NB4 (cell line): ENCODE measurements at regions not wholly inside any gene's neighbourhood (a gene's known extent, or its start where the extent isn't known, plus 50 kb on each side); places are given as distances from the start of the nearest gene placed in this dataset.
"Not testable (repeated sequence)": the region's sequence is repeated elsewhere in the genome, so short reads cannot be mapped to it uniquely, and the experiment has no call there.

ENCODE experiments used
- DNase-seq: peaks from one replicate; pipeline ENCODE4 v3.0.0; 2010; ENCODE audit warnings: low read depth
- H3K4me3 ChIP-seq: one replicate; pipeline ENCODE4 v1.5.1; 2011; ENCODE audit warnings: mild to moderate bottlenecking, low read depth, low read length, moderate library complexity
- MYC ChIP-seq: IDR thresholded peaks from 2 replicates; pipeline ENCODE4 v1.6.1; 2011; ENCODE audit warnings: low read depth, low read length
- POLR2A ChIP-seq: IDR thresholded peaks from 2 replicates; pipeline ENCODE4 v1.6.1; 2011; ENCODE audit warnings: mild to moderate bottlenecking; ENCODE audit not compliant: insufficient read length; ENCODE audit errors: extremely low read depth
- TF ChIP-seq, protein P1 (sequence below): IDR thresholded peaks from 2 replicates; pipeline ENCODE4 v1.6.1; 2011; ENCODE audit warnings: low read depth, low read length
- TF ChIP-seq, protein P2 (sequence below): IDR thresholded peaks from one replicate; pipeline ENCODE4 v1.5.1; 2012; ENCODE audit warnings: low read depth, low read length

DNA sequence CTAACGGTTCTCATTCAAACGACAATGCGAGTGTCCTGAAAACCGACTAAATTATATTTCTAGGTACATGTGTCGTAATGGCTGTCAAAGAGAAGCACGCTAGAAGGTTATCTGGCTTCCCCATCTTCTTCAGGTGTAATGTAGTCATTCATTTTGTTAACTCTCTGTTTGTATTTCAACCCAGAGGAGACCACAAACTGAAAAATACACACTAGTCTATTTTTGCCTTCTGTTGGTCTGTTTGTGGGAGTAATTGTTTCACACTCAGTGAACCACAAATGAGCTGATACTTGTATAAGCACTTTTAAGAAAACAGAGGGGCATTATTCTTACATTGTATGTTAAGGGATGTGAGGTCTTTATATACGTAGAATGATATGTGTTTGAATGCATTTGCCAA is 305.9 kb downstream of the GATA3 start:
- TF ChIP-seq POLR2A: no peak
- TF ChIP-seq, protein P1, sequence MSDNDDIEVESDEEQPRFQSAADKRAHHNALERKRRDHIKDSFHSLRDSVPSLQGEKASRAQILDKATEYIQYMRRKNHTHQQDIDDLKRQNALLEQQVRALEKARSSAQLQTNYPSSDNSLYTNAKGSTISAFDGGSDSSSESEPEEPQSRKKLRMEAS: no peak
- TF ChIP-seq MYC: no peak
- no peak for DNase-seq
- no peak overlapping the region for H3K4me3 ChIP-seq

DNA sequence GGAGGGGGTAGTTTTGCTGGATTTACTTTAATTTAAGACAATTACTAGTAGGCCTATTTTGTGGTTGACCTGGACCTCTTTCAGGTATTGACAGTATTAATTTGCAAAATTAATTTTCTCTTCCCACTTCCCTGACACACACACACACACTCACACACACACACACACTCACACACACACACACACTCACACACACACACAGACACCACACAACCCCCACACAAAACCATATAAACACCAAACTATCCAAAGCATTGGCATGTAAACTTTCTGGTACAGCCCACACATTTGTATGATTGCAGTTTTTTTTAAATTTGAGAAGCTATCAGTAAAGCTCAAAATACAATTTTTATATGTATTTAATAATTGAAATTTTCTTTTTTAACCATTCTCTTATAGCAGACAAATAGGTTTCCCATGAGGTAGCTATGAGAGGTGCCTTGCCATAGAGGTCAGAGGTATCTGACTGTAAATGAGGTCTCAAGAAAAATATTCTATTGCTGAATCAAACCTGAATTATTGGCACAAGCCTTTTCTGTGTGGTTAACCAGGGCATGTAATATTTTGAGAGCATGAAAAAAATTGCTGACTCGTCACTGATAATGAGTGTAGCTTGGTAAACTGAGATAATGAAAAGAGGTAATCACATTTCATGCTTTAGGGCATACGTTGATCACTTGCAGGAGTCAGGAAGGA is 306.5 kb downstream of the GATA3 start:
- H3K4me3 ChIP-seq: no peak overlapping the region
- DNase-seq: no peak
- TF ChIP-seq, protein P2, sequence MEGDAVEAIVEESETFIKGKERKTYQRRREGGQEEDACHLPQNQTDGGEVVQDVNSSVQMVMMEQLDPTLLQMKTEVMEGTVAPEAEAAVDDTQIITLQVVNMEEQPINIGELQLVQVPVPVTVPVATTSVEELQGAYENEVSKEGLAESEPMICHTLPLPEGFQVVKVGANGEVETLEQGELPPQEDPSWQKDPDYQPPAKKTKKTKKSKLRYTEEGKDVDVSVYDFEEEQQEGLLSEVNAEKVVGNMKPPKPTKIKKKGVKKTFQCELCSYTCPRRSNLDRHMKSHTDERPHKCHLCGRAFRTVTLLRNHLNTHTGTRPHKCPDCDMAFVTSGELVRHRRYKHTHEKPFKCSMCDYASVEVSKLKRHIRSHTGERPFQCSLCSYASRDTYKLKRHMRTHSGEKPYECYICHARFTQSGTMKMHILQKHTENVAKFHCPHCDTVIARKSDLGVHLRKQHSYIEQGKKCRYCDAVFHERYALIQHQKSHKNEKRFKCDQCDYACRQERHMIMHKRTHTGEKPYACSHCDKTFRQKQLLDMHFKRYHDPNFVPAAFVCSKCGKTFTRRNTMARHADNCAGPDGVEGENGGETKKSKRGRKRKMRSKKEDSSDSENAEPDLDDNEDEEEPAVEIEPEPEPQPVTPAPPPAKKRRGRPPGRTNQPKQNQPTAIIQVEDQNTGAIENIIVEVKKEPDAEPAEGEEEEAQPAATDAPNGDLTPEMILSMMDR: no peak
- no peak for TF ChIP-seq MYC
- TF ChIP-seq, protein P1: no peak
- TF ChIP-seq POLR2A: no peak

DNA sequence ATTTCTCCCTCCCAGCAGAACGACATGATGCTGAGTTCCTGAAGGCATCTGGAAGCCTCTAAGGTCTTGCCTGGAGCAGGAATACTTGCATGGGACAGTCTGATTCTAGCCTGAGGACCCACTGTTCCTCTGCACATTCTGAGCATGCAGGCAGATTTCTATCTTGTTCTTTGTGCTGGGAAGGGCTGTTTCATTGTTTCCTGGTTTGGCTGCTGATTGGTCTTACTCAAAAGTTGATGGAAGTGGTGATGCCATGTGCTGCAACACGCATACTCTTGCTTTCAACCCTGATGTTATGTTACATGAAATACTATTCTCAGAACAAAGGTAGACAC is 307.0 kb downstream of the GATA3 start:
- no peak for TF ChIP-seq POLR2A
- TF ChIP-seq, protein P1: no peak
- TF ChIP-seq, protein P2: no peak
- no peak for TF ChIP-seq MYC
- H3K4me3 ChIP-seq: no peak overlapping the region
- DNase-seq: no peak

DNA sequence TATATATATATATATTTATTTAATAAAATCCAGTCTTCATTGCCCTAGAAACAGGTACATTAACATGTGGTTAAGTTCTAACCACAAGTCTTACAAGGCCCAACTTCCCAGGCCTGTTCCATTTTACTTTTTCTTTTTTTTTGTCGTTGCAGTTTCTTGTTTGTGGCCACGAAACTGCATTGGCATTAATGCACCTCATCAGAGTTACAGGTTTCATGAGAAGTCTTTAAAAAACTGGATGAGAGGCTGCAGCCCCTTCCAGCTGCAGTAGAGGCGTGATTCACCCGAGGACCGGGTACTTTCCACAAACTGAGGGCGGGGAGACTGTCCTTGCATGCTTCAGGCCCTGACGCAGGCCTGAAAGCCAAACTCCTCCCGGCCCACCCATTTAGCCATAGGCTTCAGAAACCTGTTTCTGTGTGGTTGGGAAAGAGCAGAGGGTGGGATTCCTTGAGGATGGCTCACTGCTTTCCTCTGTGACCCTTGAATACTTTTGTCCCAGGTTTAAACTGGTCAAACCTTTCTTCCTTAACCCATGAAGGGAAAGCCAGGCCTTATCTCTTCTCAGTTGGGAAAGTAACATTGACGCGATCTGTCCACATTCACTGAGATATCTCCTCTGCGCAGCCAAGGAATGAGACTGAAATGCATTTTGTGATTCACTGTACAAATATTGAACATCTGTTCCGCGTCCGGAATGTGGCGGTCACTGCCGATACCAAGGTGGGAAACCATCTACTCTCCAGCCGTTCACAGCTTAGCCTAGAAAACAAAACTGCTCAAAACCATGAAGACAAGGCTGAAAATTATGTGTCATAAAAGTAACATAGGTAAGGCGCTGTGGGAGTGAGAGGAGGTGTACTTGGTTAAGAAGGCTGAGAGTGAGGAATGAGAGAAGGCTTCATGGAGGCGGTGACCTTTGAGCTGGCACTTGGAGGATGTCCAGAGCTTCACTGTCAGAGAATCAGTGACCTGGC is 311.7 kb downstream of the GATA3 start:
- DNase-seq: no peak
- no peak overlapping the region for H3K4me3 ChIP-seq
- TF ChIP-seq, protein P2: no peak
- TF ChIP-seq MYC: no peak
- no peak for TF ChIP-seq POLR2A
- TF ChIP-seq, protein P1: no peak

DNA sequence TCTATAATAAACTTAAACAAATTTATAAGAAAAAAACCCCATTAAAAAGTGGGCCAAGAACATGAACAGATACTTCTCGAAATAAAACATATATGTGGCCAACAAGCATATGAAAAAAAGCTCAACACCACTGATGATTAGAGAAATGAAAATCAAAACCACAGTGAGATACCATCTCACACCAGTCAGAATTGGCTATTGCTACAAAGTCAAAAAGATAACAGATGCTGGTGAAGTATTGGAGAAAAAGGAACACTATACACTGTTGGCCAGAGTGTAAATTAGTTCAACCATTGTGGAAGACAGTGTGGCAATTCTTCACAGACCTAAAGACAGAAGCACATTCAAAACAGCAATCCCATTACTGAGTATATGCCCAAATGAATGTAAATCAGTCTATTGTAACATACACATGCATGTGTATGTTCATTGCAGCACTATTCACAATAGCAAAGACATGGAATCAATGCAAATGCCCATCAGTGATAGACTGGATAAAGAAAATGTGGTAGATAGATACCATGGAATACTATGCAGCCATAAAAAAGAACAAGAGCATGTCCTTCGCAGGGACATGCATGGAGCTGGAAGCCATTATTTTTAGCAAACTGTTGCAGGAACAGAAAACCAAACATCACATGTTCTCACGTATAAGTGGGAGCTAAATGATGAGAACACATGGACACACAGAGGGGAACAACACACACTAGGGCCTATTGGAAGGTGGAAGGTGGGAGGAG is 313.4 kb downstream of the GATA3 start:
- H3K4me3 ChIP-seq: not testable (repeated sequence)

DNA sequence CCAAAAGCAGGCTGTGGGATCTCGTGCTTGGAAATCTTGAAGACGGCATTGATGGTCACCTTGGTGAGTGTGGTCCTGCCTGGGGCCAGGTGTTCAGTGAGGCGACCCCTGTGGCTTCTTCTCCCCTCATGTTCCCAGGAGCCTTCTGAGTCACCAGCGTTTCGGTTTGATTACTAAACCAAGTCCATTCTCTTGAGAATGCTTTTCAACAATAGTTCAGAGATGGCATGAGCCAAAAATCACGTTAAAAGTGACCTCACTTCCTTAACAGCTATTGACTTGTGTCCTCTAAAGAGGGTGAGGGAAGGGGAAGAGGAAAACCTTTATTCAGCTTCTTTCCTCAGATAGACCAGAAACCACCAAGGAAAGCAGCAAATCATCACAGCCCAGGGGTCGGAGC is 315.2 kb downstream of the GATA3 start:
- TF ChIP-seq, protein P2: no peak
- TF ChIP-seq POLR2A (no peak), MYC (no peak)
- TF ChIP-seq, protein P1: no peak
- H3K4me3 ChIP-seq: no peak overlapping the region
- peak; percentile 1 for DNase-seq

More for the DNA sequence above, 313.4 kb downstream of the GATA3 start:
- not testable (repeated sequence) for DNase-seq
